HTR-8/SVneo (cell line): ENCODE measurements at regions not wholly inside any gene's neighbourhood (a gene's known extent, or its start where the extent isn't known, plus 50 kb on each side); places are given as distances from the start of the nearest gene placed in this dataset.

Source experiments
- DNase-seq: peaks from one replicate; pipeline ENCODE4 v3.0.0; 2011; ENCODE audit warnings: low spot score, mixed read lengths; ENCODE audit not compliant: insufficient read length
- FAIRE-seq: peaks from 2 replicates; lab custom pipeline; 2011; peaks lifted over from hg19 to GRCh38; lab: Jason Lieb, UNC

GRCh38 chr15:53462651-53463050 lies 296.8 kb downstream of the WDR72 start:
- FAIRE-seq: no peak
- DNase-seq: no peak

DNA sequence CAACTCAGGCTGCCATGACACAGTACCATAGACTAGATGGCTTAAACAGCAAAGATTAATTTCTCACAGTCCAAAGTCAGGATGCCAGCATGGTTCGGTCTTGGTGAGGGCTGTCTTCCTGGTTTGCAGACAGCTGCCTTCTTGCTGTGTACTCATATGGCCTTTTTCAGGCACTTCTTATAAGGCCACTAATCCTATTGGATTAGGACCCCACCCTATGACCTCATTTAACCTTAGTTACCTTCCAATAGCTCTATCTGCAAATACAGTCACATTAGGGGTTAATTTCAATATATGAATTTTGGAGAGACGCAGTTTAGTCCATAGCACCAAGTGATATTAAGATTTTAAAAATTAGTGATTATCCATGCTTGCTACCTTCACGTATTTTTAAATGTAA lies 297.8 kb downstream of the WDR72 start:
- no peak for FAIRE-seq

DNA sequence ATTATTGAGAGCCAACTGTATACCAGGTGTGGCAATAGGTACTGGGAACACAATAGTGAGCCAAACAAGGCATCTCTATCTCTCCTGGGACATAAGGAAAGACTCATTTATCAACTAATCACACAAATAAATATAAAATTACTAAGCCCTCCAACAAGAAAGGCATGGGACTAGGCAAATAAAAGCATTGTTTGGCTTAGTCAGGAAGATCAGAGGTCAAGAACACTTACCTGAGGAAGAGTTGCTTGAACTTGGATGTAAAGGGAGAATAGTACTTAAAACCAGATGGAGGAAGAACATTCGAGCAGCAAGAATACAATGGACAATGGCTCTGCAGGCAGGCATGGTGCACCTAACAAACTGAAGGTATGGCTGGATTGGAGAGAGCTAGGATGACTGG lies 300.7 kb downstream of the WDR72 start:
- FAIRE-seq (no peak), DNase-seq (no peak)

More for the DNA sequence above, 297.8 kb downstream of the WDR72 start:
- no peak for DNase-seq

GRCh38 chr15:53457479-53457878 lies 302.0 kb downstream of the WDR72 start:
- FAIRE-seq (no peak), DNase-seq (no peak)

GRCh38 chr15:53454843-53455721 lies 304.4 kb downstream of the WDR72 start:
- FAIRE-seq (no peak), DNase-seq (no peak)

DNA sequence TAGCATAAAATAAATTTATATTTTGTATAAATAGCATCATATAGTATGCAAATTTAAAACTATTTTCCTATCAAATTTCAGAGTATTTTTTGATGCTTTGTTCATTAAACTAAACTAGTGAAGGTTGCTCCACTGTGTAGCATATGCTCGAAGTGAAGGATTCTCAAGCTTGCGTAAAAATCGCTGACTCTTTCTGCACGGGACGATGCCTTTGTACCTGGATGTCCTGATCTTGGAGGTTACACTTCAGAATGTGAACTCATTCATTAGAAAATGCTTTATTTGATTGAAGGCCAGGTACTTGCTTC lies 305.0 kb downstream of the WDR72 start:
- no peak for DNase-seq
- FAIRE-seq: no peak

- no peak for FAIRE-seq
- no peak for DNase-seq
These were observed 306.0 kb downstream of the WDR72 start for GRCh38 chr15:53453253-53454105.

DNA sequence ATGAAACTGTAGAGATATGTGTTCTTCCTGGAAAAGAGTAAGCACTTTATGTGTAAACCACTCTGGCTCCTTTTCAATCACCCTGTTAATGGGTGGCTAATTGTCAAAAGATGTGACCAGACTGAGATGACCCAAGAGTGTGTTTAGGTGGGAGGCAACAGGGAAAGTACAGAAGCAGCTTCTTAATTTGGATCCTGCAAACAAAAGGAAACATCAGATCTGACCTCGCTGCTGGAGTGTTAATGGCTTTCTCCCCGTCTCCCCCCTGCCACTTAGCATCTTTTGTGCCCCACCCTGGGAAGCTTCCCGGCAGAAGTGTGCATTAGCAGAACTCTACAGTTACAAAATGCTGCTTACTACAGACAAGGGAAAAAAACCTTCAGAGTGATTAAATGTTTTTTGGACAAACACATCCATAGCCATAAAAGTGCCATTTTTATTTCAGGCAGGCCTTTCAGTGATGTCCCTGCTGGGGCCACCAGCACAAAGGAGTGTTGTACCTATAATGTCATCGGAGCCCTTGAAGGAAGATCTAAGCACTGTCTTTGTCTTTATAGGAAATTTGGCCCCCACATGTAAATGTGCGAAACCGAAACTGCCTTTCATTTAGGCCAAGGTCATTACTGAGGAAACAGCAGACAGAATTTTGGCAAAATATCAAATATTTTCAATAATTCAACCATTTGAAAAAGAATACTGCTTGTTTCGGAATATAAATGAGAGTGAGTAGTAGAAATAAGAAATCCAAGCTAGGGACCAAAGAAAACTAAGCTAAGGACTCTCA lies 311.0 kb downstream of the WDR72 start:
- no peak for DNase-seq
- no peak for FAIRE-seq

- DNase-seq (no peak), FAIRE-seq (no peak)
These were observed 311.7 kb downstream of the WDR72 start for GRCh38 chr15:53447742-53448141.

- DNase-seq (no peak), FAIRE-seq (no peak)
These were observed 312.3 kb downstream of the WDR72 start for GRCh38 chr15:53447053-53447574.

DNA sequence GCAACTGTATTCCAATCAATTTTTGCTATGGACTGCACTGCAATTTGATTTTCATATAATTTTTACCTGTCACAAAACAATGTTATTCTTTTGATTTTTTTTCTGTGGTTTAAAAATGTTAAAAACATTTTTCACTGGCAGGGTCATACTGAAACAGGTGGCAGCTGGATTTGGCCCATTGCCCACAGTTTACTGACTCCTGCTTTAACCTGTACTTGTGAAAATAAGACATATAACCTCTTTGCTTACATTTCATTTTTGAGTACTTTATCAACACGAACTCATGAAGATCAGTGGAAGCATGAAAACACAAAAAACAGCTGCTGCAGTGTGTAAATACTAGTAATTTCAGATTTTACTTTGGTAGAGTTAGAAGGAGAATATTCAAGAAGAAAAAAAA lies 313.1 kb downstream of the WDR72 start:
- FAIRE-seq: no peak
- DNase-seq: no peak

DNA sequence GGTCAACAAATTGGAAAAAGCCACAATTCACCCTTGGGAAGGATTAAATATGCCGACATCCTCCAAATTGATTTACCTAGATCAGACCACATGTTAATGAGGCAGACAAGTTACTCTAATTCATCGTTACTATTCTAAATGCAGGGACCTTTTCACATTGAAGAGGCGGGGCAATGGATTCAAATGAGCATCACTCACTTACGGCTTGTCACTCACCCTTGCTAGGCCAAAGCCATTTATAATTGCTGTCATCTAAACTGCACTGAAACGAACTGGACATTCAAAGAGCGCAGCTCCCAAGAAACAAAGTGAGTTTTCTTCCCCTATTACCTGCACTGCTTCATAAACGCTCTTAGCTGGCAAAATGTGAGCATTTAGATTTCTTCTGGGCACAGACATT lies 313.9 kb downstream of the WDR72 start:
- FAIRE-seq: no peak
- DNase-seq: no peak

- DNase-seq (no peak), FAIRE-seq (no peak)
These were observed 321.2 kb downstream of the WDR72 start for GRCh38 chr15:53437985-53438841.

GRCh38 chr15:53437366-53437765 lies 322.1 kb downstream of the WDR72 start:
- DNase-seq (no peak), FAIRE-seq (no peak)

GRCh38 chr15:53434174-53434678 lies 325.2 kb downstream of the WDR72 start:
- FAIRE-seq: no peak
- DNase-seq: no peak

DNA sequence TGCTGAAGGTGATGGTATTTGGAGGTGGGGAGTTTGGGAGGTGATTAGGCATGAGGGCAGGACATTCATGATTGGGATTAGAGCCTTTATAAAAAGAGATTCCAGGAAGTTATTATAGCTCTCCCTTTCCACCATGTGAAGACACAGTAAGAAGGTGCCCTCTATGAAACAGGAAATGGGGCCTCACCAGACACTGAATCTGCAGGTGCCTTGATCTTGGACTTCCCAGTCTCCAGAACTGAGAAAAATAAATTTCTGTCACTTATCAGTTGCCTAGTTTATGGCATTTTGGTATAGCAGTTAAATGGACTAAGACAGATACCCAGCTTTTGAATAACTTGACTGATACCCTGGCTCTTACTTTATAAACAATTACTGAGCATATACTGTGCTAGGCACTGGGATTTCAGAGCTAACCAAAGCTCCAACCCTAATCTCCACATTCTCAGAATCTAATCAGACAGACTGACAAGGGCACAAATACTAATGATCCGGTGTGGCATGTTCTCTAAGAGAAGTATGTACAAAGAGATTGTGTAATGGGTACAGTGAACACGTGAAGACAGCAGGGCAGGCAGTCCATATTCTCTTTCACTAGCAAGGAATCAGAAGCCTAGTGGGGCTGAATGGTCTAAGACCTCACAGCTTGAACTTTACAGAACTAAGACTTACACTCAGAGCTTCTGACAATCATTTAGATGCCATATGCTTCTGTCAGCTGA lies 343.1 kb downstream of the WDR72 start:
- DNase-seq (no peak), FAIRE-seq (no peak)

- DNase-seq (no peak), FAIRE-seq (no peak)
These were observed 345.3 kb downstream of the WDR72 start for GRCh38 chr15:53414167-53414566.

DNA sequence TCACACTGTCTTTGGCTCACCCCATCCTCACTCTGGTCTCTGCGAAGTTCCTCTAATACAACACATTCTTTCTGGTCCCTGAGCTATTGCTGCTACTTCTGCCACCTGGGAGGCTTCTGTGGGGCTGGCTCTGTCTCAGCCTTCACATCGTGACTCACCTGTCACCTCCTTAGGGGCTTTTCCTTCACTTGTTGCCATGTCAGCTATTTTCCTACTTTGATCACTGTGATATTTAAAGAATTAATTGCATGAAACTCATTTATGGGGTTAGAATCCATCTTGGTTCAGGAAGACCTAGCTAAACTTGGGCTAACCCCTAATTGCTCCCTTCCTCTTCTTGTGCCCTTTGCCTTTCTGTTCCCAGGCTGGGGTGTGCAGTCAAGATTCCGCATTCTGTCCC lies 346.9 kb downstream of the WDR72 start:
- FAIRE-seq (no peak), DNase-seq (no peak)
